Activated CD4-positive, alpha-beta T cell treated with anti-CD3 and anti-CD28 coated beads for 36 hours (primary cell): ENCODE measurements at regions not wholly inside any gene's neighbourhood (a gene's known extent, or its start where the extent isn't known, plus 50 kb on each side); places are given as distances from the start of the nearest gene placed in this dataset.

Source experiments
- ATAC-seq: fragments of 200-7000 bp; cut with Tn5 transposase; one replicate; pipeline ENCODE4 v1.10.0; 2021; ENCODE audit warnings: mild to moderate bottlenecking, moderate library complexity
- CTCF ChIA-PET: fragments of 350-600 bp; sonication (Branson Sonifier 250); formaldehyde crosslinking; loops from one replicate; lab custom pipeline; 2021; ENCODE audit warnings: antibody characterized with exemption; lab: Charles Lee
- POLR2A ChIA-PET: fragments of 350-600 bp; sonication (Branson Sonifier 250); formaldehyde crosslinking; loops from one replicate; lab custom pipeline; 2021; ENCODE audit warnings: antibody characterized with exemption, inconsistent platforms; lab: Charles Lee
- DNase-seq: peaks from one replicate; pipeline ENCODE4 v3.0.0-alpha.2; 2020
- H3K27ac Mint-ChIP-seq: one replicate; pipeline ENCODE4 v1.8.0; 2021; ENCODE audit warnings: mixed read lengths
- H3K27me3 Mint-ChIP-seq: one replicate; pipeline ENCODE4 v1.8.0; 2021; ENCODE audit warnings: mixed read lengths
- H3K36me3 Mint-ChIP-seq: one replicate; pipeline ENCODE4 v1.8.0; 2021; ENCODE audit warnings: low read depth, mixed read lengths
- H3K4me1 Mint-ChIP-seq: one replicate; pipeline ENCODE4 v1.8.0; 2021; ENCODE audit warnings: mixed read lengths
- H3K4me3 Mint-ChIP-seq: one replicate; pipeline ENCODE4 v1.8.0; 2021; ENCODE audit warnings: mild to moderate bottlenecking, moderate library complexity, mixed read lengths
- H3K9me3 Mint-ChIP-seq: one replicate; pipeline ENCODE4 v1.8.0; 2021; ENCODE audit warnings: low read depth, mixed read lengths
- intact Hi-C, 2 experiments: fragments of 100-400 bp; cut with DNase I in 1 of 2; cut with micrococcal nuclease in 1 of 2; formaldehyde crosslinking; loops; one replicate each; pipeline versions ENCODE4 v1.14.2 to v1.15.1; 2022 to 2024; cut with DNase I, micrococcal nuclease

DNA sequence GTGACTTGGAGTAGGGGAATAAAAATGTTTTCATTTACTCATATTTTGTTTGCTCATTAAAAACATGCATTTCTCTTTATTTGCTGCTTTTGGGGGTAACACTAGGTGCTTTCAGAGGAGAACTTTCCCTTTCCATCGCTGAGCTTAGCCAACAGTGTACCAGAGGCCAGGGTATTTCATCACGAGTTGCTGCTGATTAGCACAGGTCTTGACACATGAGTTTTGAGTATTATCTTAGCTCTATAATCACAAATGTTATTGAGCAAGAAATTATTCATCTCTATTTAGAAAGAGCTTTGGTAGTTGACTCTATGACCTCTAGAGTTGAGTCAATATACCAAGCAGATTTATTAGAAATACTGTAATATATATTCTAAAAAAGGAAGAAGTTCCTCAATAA lies 375.9 kb downstream of the NXPH1 start:
- DNase-seq (no peak), ATAC-seq (no peak)
- no peaks in the 10 kb centered on the region for H3K36me3 Mint-ChIP-seq
- H3K9me3 Mint-ChIP-seq, result peaks cover 5% of the 10 kb centered on the region
- no peak overlapping the region for H3K27ac Mint-ChIP-seq
- no peaks in the 10 kb centered on the region for H3K4me1 Mint-ChIP-seq
- POLR2A ChIA-PET, result no interaction called here
- no peaks in the 10 kb centered on the region for H3K27me3 Mint-ChIP-seq
- CTCF ChIA-PET, result no interaction called here
- H3K4me3 Mint-ChIP-seq, result no peak overlapping the region
- intact Hi-C loops, result no loop called here

DNA sequence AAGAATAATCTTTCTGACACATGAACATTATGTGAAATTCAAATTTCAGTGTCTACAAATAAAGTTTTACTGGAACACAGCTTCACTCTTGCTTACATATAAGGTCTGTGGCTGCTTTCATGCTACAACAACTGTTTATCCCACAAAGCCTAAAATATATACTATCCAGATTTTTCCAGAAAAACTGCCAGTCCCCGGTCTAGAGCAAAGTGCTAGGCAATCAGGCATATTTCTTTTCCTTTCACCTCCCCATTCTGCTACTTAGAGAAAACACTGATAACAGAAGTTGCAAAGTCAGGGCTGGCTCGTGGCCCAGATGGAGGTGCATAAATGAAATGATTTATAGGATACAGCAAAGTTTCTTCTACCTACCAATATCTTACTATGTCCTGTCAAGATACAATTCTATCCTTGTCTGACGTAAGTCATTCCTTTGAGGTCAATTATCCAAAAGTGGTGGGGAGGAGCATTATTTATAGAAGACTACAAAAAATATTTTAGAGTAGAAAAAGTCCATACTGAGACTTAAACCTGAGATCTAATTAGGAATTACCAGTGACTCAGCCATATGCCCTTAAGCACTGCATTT lies 384.1 kb downstream of the NXPH1 start:
- ChIA-PET POLR2A (no interaction called here), CTCF (no interaction called here)
- Mint-ChIP-seq H3K27ac (no peak overlapping the region), H3K27me3 (no peaks in the 10 kb centered on the region), H3K36me3 (no peaks in the 10 kb centered on the region), H3K4me3 (no peak overlapping the region), H3K4me1 (no peaks in the 10 kb centered on the region), H3K9me3 (peaks cover 1% of the 10 kb centered on the region)
- DNase-seq (no peak), ATAC-seq (no peak)
- intact Hi-C loops, result no loop called here

DNA sequence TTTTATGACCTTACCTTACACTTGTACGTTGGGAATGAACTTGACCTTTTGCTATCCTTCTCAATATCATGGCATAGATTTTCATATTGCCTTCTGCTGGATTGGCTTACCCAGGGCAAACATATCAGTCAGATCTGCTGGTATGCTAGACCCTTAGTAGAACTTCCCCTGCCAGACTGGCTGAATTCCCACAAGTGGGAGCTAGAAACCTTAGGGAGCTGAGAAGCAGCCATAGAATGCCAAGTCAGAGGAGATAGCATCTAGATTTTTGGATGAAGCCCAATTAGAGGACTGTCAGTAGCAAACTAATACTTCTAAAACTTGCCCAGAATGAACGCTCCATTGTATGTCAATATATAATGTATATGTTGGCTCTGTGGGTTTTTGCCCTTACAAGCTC lies 385.0 kb downstream of the NXPH1 start:
- intact Hi-C loops, result no loop called here
- Mint-ChIP-seq H3K9me3 (peaks cover 5% of the 10 kb centered on the region), H3K27me3 (no peaks in the 10 kb centered on the region), H3K4me3 (no peak overlapping the region), H3K4me1 (no peaks in the 10 kb centered on the region), H3K27ac (no peak overlapping the region), H3K36me3 (no peaks in the 10 kb centered on the region)
- POLR2A ChIA-PET, result no interaction called here
- CTCF ChIA-PET, result no interaction called here
- ATAC-seq (no peak), DNase-seq (no peak)

DNA sequence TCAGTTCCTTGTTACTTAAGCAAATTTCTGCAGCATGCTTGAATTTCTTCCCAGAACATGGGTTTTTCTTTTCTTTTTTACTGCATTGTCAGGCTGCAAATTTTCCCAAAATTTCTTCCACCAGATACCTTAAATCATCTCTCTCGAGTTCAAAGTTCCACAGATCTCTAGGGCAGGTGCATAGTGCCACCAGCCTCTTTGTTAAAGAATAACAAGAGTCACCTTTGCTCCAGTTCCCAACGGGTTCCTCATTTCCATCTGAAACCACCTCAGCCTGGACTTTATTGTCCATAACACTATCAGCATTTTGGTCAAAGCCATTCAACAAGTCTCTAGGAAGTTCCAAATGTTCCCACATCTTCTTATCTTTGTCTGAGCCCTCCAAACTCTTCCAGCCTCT lies 389.2 kb downstream of the NXPH1 start:
- no peaks in the 10 kb centered on the region for H3K27me3 Mint-ChIP-seq
- H3K9me3 Mint-ChIP-seq, result peaks cover 5% of the 10 kb centered on the region
- ATAC-seq, result no peak
- H3K36me3 Mint-ChIP-seq, result no peaks in the 10 kb centered on the region
- intact Hi-C loops, result no loop called here
- H3K4me3 Mint-ChIP-seq, result no peak overlapping the region
- no peaks in the 10 kb centered on the region for H3K4me1 Mint-ChIP-seq
- CTCF ChIA-PET, result no interaction called here
- POLR2A ChIA-PET, result no interaction called here
- DNase-seq, result no peak
- H3K27ac Mint-ChIP-seq, result no peak overlapping the region

DNA sequence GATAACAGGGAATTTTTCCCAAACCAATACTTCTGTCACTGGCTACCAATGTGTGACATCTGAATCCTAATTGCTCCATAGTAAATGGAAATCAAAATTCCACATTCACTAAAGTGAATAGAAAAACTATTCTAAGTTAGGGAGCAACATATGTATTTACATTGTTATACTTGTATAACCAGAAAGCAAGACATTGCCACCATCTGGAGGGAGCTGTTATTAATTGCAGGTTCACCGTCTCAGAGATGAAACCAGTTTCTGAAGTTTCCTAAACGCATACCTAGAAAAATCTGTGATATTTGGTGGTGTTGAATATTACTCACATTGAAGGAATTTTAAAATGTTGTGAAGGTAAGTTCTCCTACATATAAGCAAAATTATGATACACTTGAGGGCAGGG lies 390.1 kb downstream of the NXPH1 start:
- no peak for DNase-seq
- no peaks in the 10 kb centered on the region for H3K27me3 Mint-ChIP-seq
- no peak for ATAC-seq
- intact Hi-C loops, result no loop called here
- H3K4me1 Mint-ChIP-seq, result no peaks in the 10 kb centered on the region
- peaks cover 5% of the 10 kb centered on the region for H3K9me3 Mint-ChIP-seq
- no peaks in the 10 kb centered on the region for H3K36me3 Mint-ChIP-seq
- H3K27ac Mint-ChIP-seq, result no peak overlapping the region
- ChIA-PET CTCF (no interaction called here), POLR2A (no interaction called here)
- H3K4me3 Mint-ChIP-seq, result no peak overlapping the region

DNA sequence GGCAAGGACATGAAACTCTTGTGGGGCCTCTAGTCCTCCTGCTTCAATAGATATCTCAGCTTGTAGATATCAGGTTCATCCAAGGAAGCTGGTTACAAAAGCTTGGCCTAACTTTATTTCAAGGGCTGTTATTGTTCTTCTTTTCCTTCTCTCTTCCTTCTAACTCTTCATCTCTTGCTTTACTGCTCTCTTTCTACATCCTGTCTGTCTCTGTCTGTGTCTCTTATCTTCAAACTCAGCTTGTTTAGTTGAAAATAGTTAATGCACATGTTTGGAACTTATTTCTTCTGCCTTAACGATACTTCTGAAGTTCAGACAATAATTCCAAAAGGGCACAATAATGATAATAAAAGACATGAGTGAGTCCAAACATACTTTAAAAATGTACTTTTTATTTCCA lies 393.9 kb downstream of the NXPH1 start:
- CTCF ChIA-PET, result no interaction called here
- ATAC-seq (no peak), DNase-seq (no peak)
- no peak overlapping the region for H3K27ac Mint-ChIP-seq
- peaks cover 5% of the 10 kb centered on the region for H3K9me3 Mint-ChIP-seq
- H3K4me3 Mint-ChIP-seq, result no peak overlapping the region
- POLR2A ChIA-PET, result no interaction called here
- H3K36me3 Mint-ChIP-seq, result no peaks in the 10 kb centered on the region
- H3K27me3 Mint-ChIP-seq, result no peaks in the 10 kb centered on the region
- intact Hi-C loops, result no loop called here
- H3K4me1 Mint-ChIP-seq, result no peaks in the 10 kb centered on the region

DNA sequence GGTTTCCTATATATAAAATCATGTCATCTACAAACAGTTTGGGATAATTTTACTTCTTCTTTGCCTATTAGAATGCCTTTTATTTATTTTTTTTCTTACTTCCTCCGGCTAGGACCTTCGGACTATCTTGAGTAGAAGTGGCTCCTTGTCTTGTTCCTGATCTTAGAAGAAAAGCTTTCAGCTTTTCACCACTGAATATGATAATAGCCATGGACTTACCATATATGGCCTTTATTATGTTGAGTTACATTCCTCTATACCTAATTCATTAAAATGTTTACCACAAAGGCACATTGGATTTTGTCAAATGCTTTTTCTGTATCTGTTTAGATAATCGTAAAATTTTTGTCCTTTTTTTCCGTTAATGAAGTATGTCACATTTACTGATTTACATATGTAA lies 395.7 kb downstream of the NXPH1 start:
- H3K4me1 Mint-ChIP-seq, result no peaks in the 10 kb centered on the region
- no peak for DNase-seq
- no peak overlapping the region for H3K4me3 Mint-ChIP-seq

DNA sequence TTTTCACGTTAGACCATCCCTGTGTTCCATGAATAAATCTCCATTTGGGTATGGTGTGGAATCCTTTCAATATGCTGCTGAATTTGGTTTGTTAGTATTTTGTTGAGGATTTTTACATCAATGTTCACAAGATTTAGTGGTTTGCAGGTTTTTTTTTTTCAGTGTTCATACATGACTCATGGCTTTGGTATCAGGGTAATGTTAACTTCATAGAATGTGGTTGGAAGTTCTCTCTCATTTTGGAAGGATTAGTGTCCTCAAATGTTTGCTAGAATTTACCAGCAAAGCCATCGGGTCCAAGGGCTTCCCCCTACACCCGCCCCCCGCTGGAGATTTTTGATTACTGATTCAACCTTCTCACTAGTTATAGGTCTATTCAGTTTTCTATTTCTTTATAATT lies 398.0 kb downstream of the NXPH1 start:
- ATAC-seq, result no peak
- no peaks in the 10 kb centered on the region for H3K27me3 Mint-ChIP-seq
- intact Hi-C loops, result no loop called here
- H3K36me3 Mint-ChIP-seq, result no peaks in the 10 kb centered on the region
- H3K4me1 Mint-ChIP-seq, result no peaks in the 10 kb centered on the region
- no peaks in the 10 kb centered on the region for H3K9me3 Mint-ChIP-seq
- CTCF ChIA-PET, result no interaction called here
- H3K4me3 Mint-ChIP-seq, result no peak overlapping the region
- H3K27ac Mint-ChIP-seq, result no peak overlapping the region
- DNase-seq, result no peak
- POLR2A ChIA-PET, result no interaction called here

More for the DNA sequence above, 395.7 kb downstream of the NXPH1 start:
- intact Hi-C loops, result no loop called here
- Mint-ChIP-seq H3K27ac (no peak overlapping the region), H3K27me3 (no peaks in the 10 kb centered on the region), H3K9me3 (no peaks in the 10 kb centered on the region), H3K36me3 (no peaks in the 10 kb centered on the region)
- ChIA-PET CTCF (no interaction called here), POLR2A (no interaction called here)
- ATAC-seq, result no peak

DNA sequence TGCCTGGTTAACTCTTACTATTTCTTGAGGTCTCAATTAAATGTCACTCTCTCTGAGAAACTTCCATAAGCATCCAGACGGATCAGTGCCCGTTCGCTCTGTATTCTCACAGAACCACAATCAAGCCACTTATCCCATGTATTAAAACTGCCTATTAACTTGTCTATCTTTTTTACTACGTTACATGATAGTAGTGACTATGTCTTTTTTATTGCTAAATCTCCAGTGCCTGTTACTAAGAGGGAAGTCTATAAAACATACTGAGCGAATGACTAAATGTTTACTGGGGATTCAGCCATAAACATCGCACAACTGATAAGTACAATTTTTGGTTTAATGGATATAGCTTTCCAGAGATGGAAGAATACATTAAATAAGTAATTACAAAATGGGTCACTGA lies 399.9 kb downstream of the NXPH1 start:
- CTCF ChIA-PET, result no interaction called here
- no peaks in the 10 kb centered on the region for H3K27me3 Mint-ChIP-seq

DNA sequence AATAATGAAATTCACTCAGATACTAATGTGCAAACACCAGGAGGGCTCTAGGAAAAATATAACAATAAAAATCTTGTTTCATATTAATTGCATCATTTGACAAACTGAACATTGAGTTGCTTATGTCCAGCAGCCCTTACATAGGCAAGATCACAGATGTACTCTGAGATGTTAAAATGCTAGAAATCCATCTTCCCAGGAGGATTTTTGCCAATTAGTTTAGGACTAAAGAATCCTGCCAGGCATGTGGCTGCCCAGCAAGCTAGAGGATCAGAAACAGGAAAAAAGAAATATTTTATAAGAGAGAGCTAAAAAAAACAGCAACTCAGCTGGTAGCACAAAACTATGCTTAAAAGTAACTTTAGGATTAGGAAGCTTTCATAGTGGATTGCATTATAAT lies 407.8 kb downstream of the NXPH1 start:
- Mint-ChIP-seq H3K9me3 (peaks cover 1% of the 10 kb centered on the region), H3K27me3 (no peaks in the 10 kb centered on the region), H3K36me3 (no peaks in the 10 kb centered on the region), H3K27ac (no peak overlapping the region), H3K4me3 (no peak overlapping the region), H3K4me1 (no peaks in the 10 kb centered on the region)
- intact Hi-C loops, result no loop called here
- ATAC-seq, result no peak
- POLR2A ChIA-PET, result no interaction called here
- DNase-seq, result no peak
- CTCF ChIA-PET, result no interaction called here

More for the DNA sequence above, 399.9 kb downstream of the NXPH1 start:
- H3K4me1 Mint-ChIP-seq, result no peaks in the 10 kb centered on the region
- H3K4me3 Mint-ChIP-seq, result no peak overlapping the region
- POLR2A ChIA-PET, result no interaction called here
- DNase-seq (no peak), ATAC-seq (no peak)
- no peaks in the 10 kb centered on the region for H3K36me3 Mint-ChIP-seq
- no peaks in the 10 kb centered on the region for H3K9me3 Mint-ChIP-seq
- no peak overlapping the region for H3K27ac Mint-ChIP-seq
- intact Hi-C loops, result no loop called here

DNA sequence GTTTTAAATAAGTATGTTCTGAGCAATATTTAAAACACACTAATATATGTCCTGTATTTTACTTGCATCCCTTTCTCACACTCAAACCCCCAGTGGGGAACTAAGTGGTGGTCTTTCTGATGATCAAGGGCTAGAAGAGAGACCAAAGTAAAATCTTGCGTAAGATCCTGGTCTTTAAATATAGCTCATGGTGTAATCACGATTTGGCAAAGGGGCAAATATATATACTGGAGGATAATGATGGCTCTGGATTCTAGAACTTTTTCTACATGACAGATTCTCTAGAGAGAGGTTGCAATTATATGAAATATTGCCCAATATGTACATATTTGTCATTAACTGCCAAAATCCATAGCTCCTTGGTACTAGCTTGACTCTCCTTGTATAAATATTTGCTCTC lies 438.3 kb downstream of the NXPH1 start:
- peaks cover 3% of the 10 kb centered on the region for H3K9me3 Mint-ChIP-seq
- no peak overlapping the region for H3K4me3 Mint-ChIP-seq
- no peak overlapping the region for H3K27ac Mint-ChIP-seq
- POLR2A ChIA-PET, result no interaction called here
- no peak for DNase-seq
- H3K27me3 Mint-ChIP-seq, result no peaks in the 10 kb centered on the region
- intact Hi-C loops, result no loop called here
- no peaks in the 10 kb centered on the region for H3K36me3 Mint-ChIP-seq
- no peak for ATAC-seq
- CTCF ChIA-PET, result no interaction called here
- no peaks in the 10 kb centered on the region for H3K4me1 Mint-ChIP-seq

DNA sequence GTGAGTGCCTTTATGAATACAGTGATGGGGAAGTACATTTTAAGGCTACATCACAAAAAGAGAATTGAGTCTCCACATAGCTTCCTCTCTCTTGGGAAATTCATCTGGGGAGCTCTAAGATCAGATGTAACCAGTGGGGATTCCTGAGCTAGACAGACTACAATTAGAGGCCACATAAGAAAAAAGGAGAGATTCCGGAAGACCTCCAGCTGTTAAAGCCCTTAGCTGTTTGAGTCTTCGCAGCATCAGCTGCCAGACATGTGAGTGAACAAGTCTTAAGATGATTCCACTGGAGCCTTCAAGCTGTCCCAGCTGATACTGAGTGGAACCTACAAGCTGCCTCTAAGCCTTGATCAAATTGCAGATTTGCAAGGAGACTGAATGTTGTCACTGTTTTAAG lies 448.5 kb downstream of the NXPH1 start:
- Mint-ChIP-seq H3K4me3 (no peak overlapping the region), H3K36me3 (no peaks in the 10 kb centered on the region), H3K27me3 (no peaks in the 10 kb centered on the region), H3K27ac (no peak overlapping the region), H3K4me1 (no peaks in the 10 kb centered on the region), H3K9me3 (peaks cover 4% of the 10 kb centered on the region)
- POLR2A ChIA-PET, result no interaction called here
- CTCF ChIA-PET, result no interaction called here
- ATAC-seq (no peak), DNase-seq (no peak)
- intact Hi-C loops, result no loop called here

DNA sequence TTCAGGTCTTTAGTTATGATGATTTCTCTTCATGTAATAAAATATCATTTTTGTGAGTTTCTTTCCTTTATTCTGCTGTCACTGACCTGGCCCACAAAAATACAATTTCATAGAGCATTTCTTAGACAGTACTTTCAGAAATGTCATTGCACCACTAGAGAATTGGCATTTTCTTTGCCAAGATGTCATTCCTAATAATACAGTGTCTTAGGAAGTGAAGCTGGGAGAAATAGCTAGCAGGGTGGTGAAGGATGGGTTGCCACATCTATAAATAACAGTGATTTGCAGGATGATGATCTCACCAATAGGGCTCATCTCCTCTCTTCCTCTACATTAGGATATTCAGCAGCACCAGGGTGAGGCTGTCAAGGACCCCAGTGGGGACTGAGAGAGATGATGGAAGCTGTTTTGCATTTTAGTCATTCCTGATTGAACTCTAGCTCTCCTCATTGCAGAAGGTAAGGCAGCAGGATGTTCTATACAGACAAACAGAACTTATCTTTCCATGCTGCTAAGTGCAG lies 452.1 kb downstream of the NXPH1 start:
- H3K27me3 Mint-ChIP-seq, result no peaks in the 10 kb centered on the region
- peaks cover 10% of the 10 kb centered on the region for H3K9me3 Mint-ChIP-seq
- ChIA-PET POLR2A (no interaction called here), CTCF (no interaction called here)
- H3K4me1 Mint-ChIP-seq, result no peaks in the 10 kb centered on the region
- H3K36me3 Mint-ChIP-seq, result no peaks in the 10 kb centered on the region
- DNase-seq, result no peak
- intact Hi-C loops, result no loop called here
- no peak for ATAC-seq
- no peak overlapping the region for H3K4me3 Mint-ChIP-seq
- H3K27ac Mint-ChIP-seq, result no peak overlapping the region
